GM12891 (cell line): ENCODE measurements at regions not wholly inside any gene's neighbourhood (a gene's known extent, or its start where the extent isn't known, plus 50 kb on each side); places are given as distances from the start of the nearest gene placed in this dataset.

Source experiments
- POLR2A ChIP-seq: IDR thresholded peaks from 2 replicates; pipeline ENCODE4 v1.6.1; 2011; ENCODE audit warnings: low read depth, low read length, control low read depth
- POLR2AphosphoS5 ChIP-seq: IDR thresholded peaks from 2 replicates; pipeline ENCODE4 v1.6.1; 2011; ENCODE audit warnings: low read depth, low read length, control low read depth
- POU2F2 ChIP-seq: IDR thresholded peaks from 2 replicates; pipeline ENCODE4 v1.6.1; 2011; ENCODE audit warnings: low read depth, mild to moderate bottlenecking, control low read depth, low read length, moderate library complexity
- SPI1 ChIP-seq: IDR thresholded peaks from 2 replicates; pipeline ENCODE4 v1.6.1; 2011; ENCODE audit warnings: low read depth, low read length, control low read depth
- TAF1 ChIP-seq: IDR thresholded peaks from 2 replicates; pipeline ENCODE4 v1.6.1; 2011; ENCODE audit warnings: low read depth, low read length, control low read depth

- TF ChIP-seq POLR2AphosphoS5 (no peak), POLR2A (no peak), TAF1 (no peak), POU2F2 (no peak), SPI1 (no peak)
Observed at GRCh38 chr13:74466020-74466419, 331.8 kb upstream of the KLF12 start.
